A673 (cell line): ENCODE measurements at regions not wholly inside any gene's neighbourhood (a gene's known extent, or its start where the extent isn't known, plus 50 kb on each side); places are given as distances from the start of the nearest gene placed in this dataset.

ENCODE experiments used
- EZH2 ChIP-seq: fragments of 200-600 bp; sonication (generic); IDR thresholded peaks from 2 replicates; pipeline ENCODE4 v1.6.1; 2017; ENCODE audit warnings: borderline replicate concordance, low read depth, mild to moderate bottlenecking, mixed read lengths, antibody characterized with exemption, low read length; ENCODE audit not compliant: poor library complexity, severe bottlenecking
- TF ChIP-seq, protein P1 (sequence below): fragments of 300-800, 200-600 bp; sonication (generic); conservative IDR thresholded peaks from 2 replicates; pipeline ENCODE4 v1.5.1; 2017; ENCODE audit warnings: low read depth, mild to moderate bottlenecking, antibody characterized with exemption, low read length, moderate library complexity, mixed read lengths

DNA sequence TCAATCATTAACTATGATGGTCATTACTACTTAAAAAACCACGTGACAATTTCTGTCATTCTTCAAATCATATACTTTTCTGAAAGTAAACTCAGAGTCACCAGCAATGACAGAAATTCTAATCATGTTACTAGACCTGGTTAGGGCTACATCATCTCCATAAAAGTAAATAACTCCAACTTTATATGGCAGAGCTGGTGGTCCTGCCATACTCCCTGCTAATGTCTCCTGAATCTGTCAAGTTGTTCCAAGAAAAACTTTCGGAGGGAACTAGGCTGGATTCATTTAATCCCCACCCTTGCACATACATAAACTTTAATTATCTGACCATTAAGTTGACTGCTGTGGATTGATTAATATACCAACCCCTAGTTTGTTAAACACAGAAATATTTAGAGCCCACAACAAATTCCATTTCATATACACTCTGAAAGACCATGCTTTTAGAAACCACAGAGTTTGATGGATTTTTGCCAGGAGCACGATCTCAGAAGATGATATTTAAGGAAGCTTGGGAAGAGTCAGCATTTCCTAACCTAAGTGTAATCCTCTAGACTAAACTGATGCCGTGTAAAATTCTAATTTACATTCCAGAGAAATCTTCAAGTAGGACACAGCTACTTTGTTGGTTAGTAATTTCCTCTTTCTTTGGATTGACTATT, 577.0 kb downstream of the FAT4 start:
- TF ChIP-seq EZH2 = no peak
- TF ChIP-seq, protein P1, sequence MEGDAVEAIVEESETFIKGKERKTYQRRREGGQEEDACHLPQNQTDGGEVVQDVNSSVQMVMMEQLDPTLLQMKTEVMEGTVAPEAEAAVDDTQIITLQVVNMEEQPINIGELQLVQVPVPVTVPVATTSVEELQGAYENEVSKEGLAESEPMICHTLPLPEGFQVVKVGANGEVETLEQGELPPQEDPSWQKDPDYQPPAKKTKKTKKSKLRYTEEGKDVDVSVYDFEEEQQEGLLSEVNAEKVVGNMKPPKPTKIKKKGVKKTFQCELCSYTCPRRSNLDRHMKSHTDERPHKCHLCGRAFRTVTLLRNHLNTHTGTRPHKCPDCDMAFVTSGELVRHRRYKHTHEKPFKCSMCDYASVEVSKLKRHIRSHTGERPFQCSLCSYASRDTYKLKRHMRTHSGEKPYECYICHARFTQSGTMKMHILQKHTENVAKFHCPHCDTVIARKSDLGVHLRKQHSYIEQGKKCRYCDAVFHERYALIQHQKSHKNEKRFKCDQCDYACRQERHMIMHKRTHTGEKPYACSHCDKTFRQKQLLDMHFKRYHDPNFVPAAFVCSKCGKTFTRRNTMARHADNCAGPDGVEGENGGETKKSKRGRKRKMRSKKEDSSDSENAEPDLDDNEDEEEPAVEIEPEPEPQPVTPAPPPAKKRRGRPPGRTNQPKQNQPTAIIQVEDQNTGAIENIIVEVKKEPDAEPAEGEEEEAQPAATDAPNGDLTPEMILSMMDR = no peak
